Posterior cingulate gyrus (tissue), 11 donors: ENCODE measurements at regions not wholly inside any gene's neighbourhood (a gene's known extent, or its start where the extent isn't known, plus 50 kb on each side); places are given as distances from the start of the nearest gene placed in this dataset.

Experiments used
- DNase-seq, 10 donors: peaks; one replicate each; pipeline versions ENCODE4 v3.0.0 to v3.0.0-alpha.2; 2020 to 2021; ENCODE audit warnings: mixed read lengths in 3 of 10
- intact Hi-C: fragments of 100-400 bp; cut with DNase I; formaldehyde crosslinking; loops from one replicate; pipeline ENCODE4 v1.15.1; 2023

DNA sequence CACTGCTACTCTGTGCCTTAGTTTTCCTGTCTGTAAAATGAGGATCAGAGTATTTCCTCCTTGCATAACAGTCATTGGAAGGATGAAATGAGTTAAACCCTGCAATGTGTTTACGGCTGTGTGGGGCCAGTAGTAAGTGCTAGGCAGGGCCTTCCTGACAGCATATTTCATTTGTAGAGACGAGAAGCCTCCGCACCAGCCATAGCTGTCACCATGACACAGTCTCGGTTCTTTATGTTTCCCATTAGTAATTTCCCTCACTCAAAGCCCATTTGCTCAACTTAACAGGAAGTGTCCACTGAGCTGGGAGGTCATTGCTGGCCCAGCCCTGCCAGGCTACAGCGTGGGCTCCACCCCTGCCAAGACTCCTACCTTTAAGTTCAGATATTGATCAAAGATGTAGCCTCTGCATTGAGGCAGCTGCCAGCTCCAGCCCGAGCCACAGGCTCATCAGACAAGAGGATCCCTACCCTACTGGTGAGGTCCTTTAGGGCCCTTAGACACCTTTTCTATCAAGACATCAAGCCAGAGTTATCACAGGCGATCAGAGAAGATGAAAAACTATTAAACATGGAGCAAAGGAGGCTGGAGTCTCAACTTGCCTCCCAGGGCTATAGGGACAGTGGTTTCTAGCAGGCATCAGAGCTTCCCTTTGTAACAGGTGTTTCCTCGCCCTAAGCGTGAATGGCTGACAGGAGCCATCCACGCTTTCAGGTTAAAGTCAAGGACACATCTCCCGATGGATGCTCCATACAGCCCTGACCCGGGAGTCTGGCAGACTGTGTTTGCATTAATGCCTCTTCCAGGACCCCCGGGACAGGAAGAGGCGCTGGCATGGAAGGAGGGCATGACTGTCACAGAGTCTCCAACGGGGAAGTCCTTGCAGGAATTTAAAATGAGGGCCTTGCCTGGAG lies 251.7 kb downstream of the NDUFA10 start:
- intact Hi-C loops: no loop called here
- DNase-seq: peak in 1 of 10 donors; percentile 79

DNA sequence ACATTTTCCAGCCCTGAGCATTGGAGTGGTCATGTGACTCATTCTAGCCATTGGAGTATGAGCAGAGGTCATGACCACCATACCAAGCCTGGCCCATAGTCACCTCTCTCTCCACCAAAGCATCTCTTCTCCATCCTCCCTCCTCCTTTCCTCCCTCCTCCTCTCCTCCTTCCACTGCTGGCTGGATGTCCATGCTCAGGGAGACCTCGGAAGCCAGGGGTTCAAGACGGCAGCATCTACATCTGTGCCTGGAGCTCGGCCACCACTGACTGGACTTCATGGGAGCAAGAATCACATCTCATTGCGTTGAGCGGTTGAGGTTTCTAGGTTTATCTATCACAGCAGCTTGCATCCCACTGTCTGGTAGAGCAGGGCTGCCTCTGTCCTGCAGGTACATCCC lies 252.4 kb downstream of the NDUFA10 start:
- peak in 1 of 10 donors; percentile 14 for DNase-seq
- intact Hi-C loops: no loop called here

DNA sequence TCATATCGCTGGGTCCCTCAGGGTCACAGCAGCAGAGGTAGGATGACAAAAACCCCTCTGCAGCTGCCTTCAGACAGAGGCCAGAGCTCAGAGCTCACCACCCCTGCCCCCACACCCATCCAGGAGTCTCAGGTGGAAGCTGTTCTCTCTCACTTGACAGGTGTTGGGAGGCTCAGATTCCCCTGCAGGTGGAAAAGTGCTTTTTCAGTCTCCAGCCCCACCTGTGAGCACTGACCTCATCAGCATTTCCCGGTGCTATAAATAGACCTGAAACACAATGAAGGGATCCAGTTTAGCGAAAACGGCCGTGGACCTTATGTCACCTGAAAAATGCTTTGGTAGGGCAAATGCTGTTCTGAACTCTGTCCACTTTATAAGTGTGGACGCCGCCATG lies 254.9 kb downstream of the NDUFA10 start:
- DNase-seq: peak in 3 of 10 donors; percentile 2 to 24 (median 3)
- intact Hi-C loops: no loop called here

DNA sequence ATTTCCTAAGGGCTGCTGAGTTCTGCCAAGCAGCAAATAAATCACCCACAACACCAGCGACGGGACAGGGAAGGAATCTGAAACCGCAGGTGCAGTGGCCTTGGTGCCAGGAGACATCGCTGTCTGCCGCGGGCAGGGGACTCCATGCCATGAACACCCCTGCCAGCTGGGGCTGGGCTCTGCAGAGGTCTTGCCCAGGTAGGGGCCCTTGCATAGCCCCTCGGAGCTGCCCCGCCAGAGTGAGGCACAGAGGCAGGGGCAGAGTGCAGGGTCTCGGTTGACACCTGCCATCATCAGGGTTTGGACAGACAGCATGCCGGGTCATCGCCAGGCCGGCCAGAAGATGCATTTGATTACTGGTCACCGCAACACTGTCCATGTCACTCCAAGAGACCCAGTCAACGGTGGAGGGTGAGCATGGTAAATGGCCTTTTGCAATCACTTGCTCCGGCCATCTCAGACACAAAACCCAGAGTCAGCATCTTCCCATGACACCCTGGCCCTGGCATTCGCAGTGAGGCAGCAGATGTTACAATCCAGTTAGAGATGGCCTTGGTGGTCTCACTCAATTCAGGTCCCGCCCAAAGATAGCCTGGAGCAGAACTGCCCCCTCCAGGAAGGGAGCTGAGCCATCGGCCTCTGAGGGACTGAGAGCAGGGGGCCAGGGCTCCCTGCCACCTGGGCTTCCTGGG lies 255.4 kb downstream of the NDUFA10 start:
- intact Hi-C loops: no loop called here
- peak in 3 of 10 donors; percentile 5 to 78 (median 73) for DNase-seq

DNA sequence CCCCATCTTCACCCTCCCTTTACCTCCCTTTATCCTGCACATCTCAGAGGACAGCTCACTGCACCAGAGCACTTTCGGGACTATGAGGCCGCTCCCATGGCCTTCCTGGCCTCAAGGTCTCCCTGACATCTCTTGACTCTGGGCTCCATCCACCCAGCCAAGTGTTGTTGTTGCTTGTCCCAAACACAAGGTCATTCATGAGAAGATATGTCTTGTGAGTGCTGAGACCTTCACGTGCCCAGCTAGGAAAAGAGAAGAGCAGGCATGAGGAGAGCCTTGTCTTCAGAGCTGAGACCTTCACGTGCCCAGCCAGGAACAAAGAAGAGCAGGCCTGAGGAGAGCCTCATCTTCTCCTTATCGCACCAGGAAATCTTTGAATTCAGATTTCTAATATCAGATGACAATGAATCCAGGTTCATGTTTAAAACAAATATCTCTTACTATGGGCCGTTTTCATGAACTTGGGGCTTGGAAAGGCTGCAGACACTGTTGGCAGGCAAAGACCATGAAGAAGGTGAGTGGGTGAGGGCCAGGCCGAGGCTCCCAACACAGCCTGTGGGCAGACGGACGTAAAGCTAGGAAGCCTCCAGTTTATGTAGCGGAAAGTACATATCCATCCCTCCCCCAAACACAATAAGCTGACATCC lies 256.1 kb downstream of the NDUFA10 start:
- peak in 1 of 10 donors; percentile 24 for DNase-seq
- intact Hi-C loops: no loop called here

DNA sequence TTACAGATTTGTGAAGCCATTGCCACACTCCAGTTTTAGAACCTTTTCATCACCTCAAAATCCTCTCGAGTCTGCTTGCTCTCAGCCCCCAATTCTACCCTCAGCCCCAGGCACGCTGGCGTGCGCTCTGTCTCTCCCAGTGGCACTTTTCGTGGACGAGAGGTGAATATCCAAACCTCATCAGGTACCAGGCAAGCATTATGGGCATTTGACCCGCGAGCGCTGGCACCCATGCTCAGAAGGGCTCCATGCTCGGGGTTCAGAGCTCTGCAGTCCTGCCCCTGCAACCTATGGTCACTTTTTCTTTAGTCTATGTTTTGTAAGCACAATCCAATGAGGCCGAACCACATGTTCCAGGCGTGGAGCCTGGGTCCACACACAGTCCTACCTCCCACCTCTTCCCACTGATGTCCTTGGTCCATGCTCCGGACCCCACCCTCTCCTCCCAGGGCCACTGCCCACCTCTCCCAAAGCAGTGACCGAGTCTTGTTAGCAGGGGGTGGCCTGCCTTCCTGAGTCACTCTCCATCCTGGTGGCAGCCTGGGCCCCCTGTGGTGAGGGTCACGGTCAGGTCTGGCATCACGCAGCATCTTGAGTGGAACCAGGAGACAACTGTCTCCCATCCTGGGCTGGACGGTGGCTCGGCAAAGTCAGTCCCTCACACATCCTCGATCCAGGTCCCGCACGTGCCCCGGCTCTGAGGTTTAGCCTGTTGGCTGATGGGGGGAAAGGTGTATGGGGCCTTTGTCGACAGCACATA lies 256.9 kb downstream of the NDUFA10 start:
- intact Hi-C loops: no loop called here
- peak in 3 of 10 donors; percentile 6 to 72 (median 44) for DNase-seq

DNA sequence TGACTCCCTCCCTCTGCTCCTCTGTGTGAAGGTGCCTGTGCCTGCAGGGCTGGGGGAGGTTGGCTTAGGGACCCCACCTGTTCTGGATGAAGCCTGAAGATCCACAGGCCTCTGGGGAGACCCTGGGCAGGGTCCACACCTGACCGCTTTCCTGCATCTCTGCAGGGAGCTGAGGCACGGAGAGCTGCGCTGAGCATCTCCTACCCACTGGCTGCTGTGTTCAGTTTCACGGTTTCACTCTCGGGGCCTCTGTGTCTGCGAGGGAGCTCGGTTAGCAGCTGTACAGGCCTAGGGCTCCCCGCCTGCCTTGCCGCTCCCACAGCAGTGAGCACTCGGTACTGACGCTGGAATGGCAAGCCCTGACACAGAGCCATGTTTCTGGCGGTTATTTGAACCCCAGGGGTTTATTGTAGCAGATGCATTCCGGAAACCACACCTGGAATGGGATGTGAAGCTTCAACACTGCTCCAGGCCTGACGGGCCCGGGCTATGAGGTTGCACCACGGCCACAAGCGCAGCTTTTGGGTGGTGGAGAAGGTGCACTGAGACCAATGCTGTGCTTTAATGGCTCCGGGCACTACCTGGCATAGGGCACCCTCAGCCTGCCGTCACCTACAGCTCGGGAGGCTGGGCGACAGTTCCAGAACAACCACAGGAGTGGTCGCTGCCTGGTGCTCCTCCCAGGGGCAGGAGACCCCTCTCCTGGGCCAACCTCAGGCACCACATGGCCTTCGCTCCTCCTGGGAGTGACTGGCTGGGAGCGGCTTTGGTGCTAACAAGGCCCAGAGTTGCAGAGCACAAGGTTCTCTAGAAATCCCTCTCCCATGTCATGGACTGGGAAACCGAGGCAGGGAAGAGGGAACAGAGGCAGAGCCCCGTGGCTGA lies 257.9 kb downstream of the NDUFA10 start:
- intact Hi-C loops: no loop called here
- peak in 3 of 10 donors; percentile 2 to 67 (median 53) for DNase-seq

DNA sequence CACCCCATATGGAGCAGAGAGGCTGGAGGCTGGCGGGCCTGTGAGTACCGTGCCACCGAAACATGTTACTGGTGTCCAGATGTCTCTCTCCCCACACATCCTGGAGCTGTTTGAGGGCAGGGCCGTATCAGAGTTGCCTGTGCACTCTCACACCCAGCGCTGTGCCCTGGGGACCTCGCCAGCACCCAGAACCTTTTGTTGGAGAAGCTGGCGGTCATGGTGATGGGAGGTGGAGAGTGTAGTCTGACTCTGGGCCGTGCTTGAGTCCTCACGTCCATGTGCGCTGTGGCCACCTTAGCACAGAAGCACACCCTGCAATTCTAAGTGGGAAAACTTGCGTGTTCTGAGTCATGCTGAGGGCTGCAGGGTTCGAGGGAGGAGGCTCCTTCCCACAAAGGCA lies 259.2 kb downstream of the NDUFA10 start:
- intact Hi-C loops: no loop called here
- DNase-seq: peak in 3 of 10 donors; percentile 2 to 57 (median 55)

DNA sequence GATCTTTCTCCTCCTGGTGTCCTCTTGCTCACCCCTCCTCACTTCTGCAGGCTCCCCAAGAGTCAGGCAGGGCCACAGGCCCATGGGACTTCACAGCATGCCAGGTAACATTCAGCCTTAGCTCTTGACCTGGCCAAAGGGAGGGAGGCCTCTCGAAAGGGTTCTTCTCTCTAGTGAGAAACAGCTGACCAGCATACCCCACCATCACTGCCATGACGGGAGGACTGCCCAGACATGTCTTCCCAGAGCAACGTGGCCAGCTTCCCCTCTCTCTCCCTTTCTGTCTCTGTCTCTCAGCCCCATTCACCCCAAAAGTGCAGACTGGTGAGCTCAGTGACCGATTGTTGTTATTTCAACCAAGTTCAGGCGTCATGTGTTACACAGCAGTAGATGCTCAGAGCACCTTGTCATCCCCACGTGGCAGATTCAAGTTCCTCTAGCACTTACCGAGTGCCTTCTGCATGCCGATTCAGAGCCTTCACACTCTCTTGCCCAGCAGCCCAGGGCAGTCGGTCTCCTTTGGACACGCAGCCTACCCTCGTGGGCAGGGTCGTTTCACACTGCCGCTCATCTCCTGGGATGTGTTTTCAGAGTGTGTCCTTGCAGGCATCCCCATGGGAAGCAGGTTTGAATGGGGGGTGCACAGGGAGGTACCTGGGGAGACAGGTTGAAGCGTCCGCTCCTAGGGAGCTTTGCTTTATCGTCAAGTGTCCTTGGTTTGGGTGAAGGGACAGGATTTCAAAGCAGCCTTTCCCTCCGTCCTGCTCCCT lies 259.9 kb downstream of the NDUFA10 start:
- DNase-seq: peak in 3 of 10 donors; percentile 5 to 46 (median 34)
- intact Hi-C loops: no loop called here

DNA sequence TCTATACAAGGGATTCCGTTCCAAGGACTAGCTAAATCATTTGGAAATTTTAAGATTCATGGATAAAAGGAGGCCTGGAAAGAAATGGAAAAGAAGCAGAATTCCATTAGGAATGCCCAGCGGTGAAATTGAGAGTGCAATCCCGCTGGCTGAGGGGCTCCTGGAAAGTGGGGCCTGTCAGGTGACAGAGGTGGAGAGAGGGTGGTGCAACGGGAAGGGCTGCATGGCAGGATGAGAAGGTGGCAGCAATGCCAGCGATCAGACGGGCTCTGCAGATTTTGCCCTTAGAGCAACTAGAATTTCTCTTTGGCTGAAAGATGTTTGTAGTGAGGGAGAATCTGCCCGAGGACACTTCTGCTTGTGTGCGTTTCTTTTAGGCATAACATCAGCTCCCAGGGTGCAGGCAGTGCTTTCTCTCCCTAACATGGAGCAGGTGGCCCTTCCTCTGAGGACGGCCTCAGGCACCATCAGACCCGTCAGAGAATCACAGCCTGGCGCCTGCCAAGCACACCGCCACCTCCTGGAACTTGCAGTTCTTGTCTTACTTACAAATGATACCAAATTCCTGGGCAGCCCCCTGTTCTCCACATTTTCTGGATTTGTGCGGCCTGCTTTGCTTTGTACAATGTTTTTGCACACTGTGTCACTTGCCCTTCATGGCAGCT lies 261.6 kb downstream of the NDUFA10 start:
- intact Hi-C loops: no loop called here
- DNase-seq: peak in 6 of 10 donors; percentile 41 to 94 (median 82)

DNA sequence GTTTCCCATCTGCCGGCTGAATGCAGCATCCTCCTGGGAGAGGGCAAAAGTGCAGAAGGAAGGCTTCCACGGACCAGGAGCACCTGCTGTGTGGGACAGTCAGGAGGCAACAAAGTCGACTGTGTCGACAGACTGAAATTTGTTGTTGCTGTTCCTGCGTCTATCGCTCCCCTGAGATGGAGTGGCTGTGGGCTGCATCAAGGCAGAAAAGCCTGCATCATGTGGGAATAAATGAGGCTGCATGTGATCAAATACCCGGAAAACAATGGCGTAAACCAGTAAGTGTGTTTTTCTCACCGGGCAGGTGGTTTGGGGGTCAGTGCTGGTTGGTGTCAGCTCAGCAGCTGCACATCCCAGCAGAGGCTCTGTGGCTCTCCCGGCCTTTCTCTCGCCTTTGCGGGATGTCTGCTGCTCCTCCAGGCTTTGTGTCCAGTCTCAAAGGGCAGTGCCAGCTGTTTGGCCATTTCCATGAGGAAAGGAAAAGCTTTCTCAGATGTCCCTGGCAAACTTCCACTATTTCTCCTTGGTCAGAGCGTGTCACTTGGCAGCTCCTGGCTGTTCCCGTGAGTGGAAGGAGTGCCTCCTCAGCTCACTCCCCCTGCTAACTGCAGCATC lies 262.4 kb downstream of the NDUFA10 start:
- intact Hi-C loops: no loop called here
- peak in 3 of 10 donors; percentile 8 to 63 (median 58) for DNase-seq

DNA sequence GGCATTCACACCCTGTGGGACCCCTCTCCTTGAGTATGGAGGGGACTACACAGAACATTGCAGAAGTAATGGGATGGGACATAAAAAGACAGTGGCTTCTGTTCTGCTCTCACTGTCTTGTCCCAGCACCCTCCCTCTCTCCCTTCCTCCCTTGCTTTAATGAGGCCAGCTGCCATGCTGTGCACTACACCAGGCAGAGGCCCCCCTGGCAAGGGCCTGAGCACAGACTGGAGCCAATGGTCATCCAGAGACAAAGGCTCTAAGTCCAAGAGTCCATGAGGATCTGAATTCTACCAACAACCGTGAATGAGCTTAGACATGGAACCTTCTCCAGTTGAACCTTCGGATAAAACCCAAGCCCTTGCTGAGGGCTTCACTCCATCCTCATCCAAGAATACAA lies 263.0 kb downstream of the NDUFA10 start:
- intact Hi-C loops: no loop called here

DNA sequence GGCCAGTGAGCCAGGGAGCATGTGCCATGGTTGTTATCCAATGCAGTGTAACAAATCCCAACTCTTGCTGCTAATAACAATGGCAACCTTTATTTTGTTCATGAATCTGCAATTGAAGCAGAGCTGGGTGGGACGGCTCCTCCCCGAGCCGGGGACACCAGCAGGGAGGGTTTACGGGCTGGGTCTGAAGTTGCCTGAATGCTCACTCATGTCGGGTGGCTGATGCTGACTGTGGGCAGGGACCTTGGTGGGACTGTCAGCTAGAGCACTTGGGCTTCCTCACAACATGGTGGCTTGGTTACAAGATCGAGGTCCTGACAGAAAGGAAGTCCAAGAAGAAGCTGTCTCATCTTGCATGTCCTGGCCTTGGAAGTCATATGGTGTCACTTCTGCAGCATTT lies 264.5 kb downstream of the NDUFA10 start:
- intact Hi-C loops: no loop called here
- peak in 2 of 10 donors; percentile 43 to 51 for DNase-seq

More for the DNA sequence above, 263.0 kb downstream of the NDUFA10 start:
- DNase-seq: peak in 1 of 10 donors; percentile 22

DNA sequence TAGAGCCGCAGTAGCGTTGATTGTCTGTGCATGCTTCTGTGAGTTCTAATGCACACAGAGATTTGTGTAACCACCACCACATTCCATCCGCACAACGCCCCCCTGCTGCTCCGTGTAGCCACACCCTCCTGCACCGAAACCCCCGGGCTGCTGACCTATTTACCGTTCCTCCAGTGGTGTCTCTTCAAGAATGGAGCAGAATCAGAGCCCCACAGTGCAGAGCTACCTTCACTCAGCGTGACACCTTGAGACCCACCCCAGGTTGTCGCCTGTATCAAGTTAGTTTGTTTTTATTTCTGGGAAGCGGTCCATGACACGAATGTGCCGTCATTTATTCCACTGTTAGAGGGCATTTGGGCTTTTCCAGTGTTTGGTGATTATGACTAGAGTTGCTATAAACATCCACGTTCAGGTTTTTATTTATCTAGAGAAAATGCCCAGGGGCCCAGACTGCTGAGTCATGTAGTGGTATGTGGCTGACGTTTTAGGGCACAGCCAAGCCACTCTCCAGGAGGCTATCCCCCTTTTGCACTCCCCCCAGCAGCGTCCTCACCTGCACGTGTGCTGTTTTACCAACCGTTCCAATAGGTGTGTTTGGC lies 266.8 kb downstream of the NDUFA10 start:
- intact Hi-C loops: no loop called here

DNA sequence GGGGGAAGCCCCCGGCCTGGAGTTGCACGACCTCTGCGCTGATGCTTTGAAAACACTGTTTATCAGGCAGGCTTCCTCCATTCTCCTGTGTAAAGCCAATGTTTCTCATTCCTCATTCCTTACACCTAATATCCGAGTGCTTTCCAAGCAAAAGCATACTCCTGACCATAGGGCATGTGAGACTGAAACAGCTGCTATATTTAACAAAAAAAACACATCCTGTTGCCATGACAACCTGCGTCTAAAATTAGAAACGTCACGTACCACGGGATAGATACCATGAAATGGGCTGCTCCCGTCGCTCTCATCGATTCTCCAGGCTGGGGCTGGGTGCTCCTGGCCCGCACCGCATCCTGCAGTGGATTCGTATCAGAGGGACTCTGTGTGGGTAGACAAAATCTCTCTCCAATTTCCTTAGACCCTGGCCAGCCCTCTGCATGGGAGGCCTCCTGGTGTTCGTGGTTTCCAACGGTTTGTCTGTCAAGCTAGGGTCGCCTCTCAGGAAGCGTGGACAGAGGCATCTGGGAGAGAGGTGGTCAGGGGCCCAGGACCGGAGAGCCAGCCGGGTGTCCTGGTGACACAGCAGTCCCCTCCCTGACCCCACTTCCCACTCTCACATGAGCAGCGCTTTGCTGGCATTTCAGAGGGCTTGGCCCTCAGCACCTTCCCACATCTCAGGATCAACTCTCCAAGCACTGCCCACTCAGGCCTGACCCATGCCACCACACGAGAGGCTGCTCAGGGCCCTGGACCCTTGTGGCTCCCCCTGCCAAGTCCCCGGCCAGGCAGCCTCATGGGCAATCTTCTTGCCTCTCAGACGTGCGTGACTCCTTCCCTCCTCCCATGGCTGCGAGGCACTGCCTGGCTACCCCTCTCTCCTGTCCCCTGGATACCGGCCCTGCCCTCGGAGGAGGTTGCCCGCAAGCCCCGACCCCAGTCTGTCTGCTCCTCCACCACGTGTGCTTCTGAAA lies 268.1 kb downstream of the NDUFA10 start:
- DNase-seq: peak in 6 of 10 donors; percentile 44 to 94 (median 80)
- intact Hi-C loops: no loop called here

More for the DNA sequence above, 266.8 kb downstream of the NDUFA10 start:
- DNase-seq: peak in 2 of 10 donors; percentile 31 to 62
